Left kidney (tissue), 1 donor: ENCODE measurements at regions not wholly inside any gene's neighbourhood (a gene's known extent, or its start where the extent isn't known, plus 50 kb on each side); places are given as distances from the start of the nearest gene placed in this dataset.

Experiments used
- DNase-seq: peaks from one replicate; pipeline ENCODE4 v3.0.0-alpha.2; 2013

DNA sequence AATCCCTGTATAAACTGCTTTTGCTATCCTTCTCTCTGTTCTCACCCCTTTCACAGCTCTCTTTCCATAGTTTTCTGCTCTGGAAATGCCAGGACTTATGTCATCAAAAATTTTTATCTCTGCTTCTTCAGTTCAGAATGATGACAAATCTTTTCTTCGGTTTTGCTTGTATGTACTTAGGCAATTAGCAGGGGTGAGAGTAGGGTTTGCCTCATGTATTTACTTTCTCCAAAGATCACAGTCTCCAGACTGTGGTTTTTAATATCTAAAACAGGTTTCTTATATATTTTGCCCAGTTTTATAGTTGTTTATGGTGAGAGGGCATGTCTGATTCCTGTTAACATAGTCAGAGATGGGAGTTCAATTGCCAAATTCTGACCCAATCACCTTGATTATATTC lies 235.4 kb upstream of the LYPLAL1 start:
- DNase-seq = no peak

DNA sequence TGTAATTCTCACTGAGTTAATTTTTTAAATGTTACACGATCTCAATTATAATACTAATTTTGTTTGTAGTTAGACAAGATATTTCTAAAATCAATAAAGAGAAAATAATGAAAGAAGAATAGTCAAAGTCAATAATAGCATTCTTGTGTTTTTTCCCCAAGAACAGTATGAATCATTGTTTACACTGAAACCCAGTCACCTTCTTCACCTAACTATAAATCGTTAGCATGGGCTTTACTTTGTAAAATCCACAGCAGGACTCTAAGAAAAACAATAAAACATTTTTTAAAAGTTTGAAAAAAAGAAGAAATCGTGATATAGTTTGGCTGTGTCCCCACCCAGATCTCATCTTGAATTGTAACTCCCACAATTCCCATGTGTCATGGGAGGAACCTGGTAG lies 234.6 kb upstream of the LYPLAL1 start:
- no peak for DNase-seq

GRCh38 chr1:218942431-218942830 lies 231.2 kb upstream of the LYPLAL1 start:
- no peak for DNase-seq

DNA sequence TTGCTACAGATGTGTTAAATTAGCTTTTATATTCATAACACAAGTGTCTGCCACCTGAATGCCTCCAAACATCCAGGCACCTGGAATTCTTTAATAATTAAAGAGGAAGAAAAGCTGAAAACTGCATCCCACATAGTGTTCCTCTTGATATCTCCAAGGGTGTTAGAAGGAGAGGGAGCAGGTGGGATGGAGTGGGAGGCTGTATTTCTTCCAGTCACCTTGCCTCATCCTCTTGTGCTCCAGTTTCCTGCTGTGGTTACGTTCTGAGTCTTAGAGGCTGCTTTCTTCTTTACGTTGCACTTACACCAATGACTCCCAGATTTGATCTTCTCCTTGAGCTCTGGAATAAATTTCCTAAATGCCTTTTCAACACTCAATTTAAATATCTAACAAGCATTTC lies 230.3 kb upstream of the LYPLAL1 start:
- DNase-seq = no peak

- no peak for DNase-seq
Observed at GRCh38 chr1:218945050-218945449, 228.6 kb upstream of the LYPLAL1 start.

GRCh38 chr1:218946147-218946546 lies 227.5 kb upstream of the LYPLAL1 start:
- no peak for DNase-seq

GRCh38 chr1:218948446-218948845 lies 225.2 kb upstream of the LYPLAL1 start:
- no peak for DNase-seq

- DNase-seq = no peak
Observed at GRCh38 chr1:218953386-218953785, 220.3 kb upstream of the LYPLAL1 start.

DNA sequence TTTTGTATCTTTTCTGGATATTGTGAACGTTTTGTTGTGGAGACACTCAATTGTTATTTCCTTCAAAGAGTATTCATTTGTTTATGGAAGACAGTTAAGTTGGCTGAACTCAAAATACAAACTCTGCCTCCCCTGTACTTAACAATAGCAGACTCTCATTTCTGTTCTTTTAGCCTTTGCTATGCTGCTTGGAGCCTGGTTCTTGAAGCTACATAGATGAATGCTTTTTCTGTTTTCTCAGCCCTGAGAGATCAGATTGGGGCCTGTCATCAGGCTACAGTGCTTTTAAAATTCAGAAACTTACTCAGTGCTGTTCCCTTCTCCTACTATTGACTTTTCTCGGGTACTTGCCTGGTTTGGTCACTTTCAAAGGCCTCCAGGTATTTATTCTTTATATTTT lies 215.7 kb upstream of the LYPLAL1 start:
- no peak for DNase-seq

DNA sequence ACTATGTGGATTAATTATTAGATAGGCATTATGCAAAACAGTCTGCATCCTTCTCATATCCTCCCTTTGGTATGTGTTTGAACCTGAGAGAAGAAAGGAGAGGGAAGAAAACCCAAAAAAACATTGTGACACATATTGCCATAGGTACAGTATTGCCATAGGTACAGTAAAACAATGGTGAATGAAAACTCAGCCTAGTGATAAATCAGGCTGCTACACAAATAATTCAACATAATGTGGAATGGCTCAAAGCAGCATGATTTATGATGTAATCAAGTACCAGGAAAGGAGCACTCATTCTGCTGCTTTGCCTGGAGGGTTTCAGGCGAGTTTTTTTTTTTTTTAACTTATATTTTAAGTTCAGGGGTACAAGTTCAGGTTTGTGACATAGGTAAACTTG lies 213.9 kb upstream of the LYPLAL1 start:
- DNase-seq = no peak

- no peak for DNase-seq
Observed at GRCh38 chr1:218964471-218965185, 209.1 kb upstream of the LYPLAL1 start.

DNA sequence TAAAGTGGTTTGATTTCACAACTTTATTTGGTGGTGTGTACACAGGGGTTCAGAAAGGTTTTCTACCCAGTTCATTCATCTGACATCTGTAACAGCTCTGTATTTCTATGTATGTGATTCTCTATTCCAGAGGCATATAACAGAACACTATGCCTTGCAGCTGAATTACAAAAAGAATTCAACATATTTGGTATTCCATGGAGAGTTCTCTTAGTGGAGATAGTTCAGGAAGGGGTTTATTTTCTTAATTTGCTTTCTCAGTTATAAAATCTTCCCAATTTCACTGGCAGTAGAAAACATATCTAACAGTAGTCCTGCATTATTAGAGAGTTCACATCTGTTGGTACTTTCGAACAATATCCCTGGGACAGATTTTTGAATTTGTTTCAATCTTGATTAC lies 207.9 kb upstream of the LYPLAL1 start:
- no peak for DNase-seq

GRCh38 chr1:218967254-218967653 lies 206.4 kb upstream of the LYPLAL1 start:
- DNase-seq = no peak

- DNase-seq = no peak
Observed at GRCh38 chr1:218967836-218968235, 205.8 kb upstream of the LYPLAL1 start.

GRCh38 chr1:218969006-218969405 lies 204.7 kb upstream of the LYPLAL1 start:
- DNase-seq = no peak

DNA sequence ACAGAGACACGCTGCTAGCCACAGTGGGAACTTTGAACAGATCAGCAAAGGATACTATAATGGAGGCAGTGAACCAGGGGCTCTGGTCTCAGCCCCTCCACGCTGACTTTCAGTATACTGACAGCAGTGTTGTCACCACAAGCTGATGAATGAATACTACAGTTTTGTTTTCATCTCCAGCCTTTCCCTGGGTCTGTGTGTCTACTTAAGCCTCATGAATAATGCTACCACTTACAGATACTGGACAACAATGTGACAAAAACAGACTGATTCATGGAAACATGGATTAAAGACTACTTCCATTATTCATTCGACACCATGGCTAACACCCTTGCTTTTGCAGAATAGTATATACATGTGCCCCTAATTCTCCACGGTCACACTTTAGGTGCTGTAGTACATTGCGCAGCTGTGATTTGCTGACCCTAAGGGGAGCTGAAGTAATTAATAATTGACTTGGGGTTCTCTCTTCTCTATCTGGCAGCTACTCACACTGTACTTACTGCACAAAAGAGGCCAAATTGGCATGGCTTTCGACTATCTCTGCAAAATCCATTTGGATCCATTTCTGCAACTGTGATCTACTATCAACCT lies 203.2 kb upstream of the LYPLAL1 start:
- DNase-seq = no peak

DNA sequence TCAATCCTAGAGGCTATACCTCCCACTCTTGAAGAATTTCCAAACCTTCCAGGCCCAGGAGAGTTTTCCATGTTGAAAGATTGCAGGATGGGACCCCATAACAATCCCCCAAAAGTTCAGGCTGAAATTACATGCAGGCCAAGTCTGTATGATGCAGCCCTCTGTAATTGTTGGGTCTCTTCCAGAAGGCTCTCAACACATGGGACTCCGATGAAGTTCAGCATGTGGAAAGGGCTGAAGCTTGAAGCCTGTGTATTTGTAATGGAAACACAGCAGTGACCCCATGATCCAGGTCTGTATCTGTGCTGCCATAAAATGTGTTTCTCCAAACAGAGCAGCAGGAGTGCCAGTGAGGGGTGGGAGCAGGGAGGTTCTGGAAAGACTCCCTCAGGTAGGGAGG lies 202.5 kb upstream of the LYPLAL1 start:
- peak; percentile 40 for DNase-seq

DNA sequence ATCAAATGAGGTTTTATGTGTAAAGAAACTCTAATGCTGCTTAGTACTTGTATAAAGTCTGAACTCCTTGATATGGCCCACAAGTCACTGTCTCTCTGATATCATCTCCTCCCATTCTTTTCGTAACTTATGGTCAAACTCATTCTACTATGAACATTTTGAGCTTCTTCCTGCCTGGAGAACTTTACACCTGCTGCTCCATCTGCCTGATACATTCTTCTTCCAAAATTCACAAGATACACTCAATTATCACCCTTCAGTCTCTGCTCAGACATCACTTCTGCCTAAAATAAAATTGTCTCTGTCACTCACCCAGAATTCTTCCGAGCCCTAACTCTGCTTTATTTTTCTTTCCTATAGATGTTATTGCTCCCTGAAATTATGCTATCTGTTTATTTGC lies 192.8 kb upstream of the LYPLAL1 start:
- DNase-seq = no peak

DNA sequence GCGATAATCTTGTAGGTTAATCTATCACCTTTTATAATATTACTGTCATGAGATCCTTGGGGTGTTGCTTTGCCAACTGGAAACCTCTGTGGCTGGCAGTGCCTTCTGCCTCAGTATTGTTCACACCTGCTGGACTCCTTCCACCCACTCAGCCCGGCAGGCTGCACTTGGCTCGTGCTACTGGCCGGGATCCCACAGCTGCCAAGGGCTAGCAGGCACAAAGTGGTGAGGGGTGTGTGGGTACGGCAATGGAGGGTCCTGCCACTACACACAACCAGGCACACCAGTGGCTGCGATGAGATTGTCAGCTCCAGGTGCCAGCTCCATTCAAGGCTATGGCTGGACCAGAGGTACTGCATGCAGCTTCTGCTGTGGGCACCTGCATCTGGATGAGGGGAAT lies 191.2 kb upstream of the LYPLAL1 start:
- no peak for DNase-seq

DNA sequence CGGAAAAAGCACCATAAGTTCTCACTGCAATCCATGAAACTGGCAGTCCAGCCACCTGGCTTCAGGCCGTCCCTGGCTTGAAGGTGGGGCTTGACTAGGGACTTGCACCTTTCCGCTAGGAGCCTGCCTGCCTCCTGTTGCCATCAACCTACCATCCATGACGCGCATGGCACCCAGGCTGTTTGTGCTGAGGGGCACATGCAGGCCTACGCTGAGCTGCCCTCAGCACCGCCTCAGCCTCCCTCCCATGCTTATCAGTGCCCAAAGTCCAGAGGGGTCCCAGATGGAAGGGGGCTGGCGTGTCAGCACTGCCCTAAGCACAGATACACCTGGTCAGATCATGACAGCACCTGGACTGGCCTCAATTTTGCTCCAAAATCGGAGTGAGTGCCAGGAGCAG lies 190.2 kb upstream of the LYPLAL1 start:
- DNase-seq = no peak

- no peak for DNase-seq
Observed at GRCh38 chr1:218983848-218984247, 189.8 kb upstream of the LYPLAL1 start.

GRCh38 chr1:218985424-218985984 lies 188.2 kb upstream of the LYPLAL1 start:
- DNase-seq = no peak

DNA sequence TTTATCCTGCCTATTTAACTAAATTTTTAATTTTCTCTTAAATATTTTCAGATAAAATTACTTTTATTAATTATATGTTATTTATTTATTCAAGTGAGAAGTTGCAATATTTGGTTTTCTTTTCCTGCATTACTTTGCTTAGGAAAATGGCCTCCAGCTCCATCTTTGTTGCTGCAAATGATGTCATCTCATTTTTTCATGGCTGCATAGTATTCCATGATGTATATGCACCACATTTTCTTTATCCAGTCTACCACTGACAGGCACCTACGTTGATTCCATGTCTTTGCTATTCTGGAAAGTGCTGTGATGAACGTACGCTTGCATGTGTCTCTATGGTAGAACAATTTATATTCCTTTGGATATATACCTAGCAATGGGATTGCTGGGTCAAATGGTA lies 186.9 kb upstream of the LYPLAL1 start:
- DNase-seq = no peak

GRCh38 chr1:218990019-218990418 lies 183.7 kb upstream of the LYPLAL1 start:
- no peak for DNase-seq
